ENCODE measurements at regions not wholly inside any gene's neighbourhood (a gene's known extent, or its start where the extent isn't known, plus 50 kb on each side); places are given as distances from the start of the nearest gene placed in this dataset.
A peak's percentile ranks its signal among the peaks of the same experiment; 100 is the strongest.

GRCh38 chr1:201692555-201693394, 136.2 kb upstream of the IPO9 start:
- Histone ChIP-seq H3K9me3 (no peaks in the 10 kb centered on the region), H3K4me1 (peaks cover 8 to 53% of the 10 kb centered on the region in 2 donors), H3K4me3 (replicated peaks in 1 of 3) (no peak overlapping the region), H3K27ac (no peak overlapping the region), H3K27me3 (no peaks in the 10 kb centered on the region), H3K36me3 (no peaks in the 10 kb centered on the region)
- WGBS, 2 donors, result 91 to 92% methylated on average over 3 of the region's 3 CpGs
- DNase-seq, result no peak
- TF ChIP-seq POLR2A (IDR thresholded peaks at IDR 0.05), result no peak
- TF ChIP-seq, protein P1, sequence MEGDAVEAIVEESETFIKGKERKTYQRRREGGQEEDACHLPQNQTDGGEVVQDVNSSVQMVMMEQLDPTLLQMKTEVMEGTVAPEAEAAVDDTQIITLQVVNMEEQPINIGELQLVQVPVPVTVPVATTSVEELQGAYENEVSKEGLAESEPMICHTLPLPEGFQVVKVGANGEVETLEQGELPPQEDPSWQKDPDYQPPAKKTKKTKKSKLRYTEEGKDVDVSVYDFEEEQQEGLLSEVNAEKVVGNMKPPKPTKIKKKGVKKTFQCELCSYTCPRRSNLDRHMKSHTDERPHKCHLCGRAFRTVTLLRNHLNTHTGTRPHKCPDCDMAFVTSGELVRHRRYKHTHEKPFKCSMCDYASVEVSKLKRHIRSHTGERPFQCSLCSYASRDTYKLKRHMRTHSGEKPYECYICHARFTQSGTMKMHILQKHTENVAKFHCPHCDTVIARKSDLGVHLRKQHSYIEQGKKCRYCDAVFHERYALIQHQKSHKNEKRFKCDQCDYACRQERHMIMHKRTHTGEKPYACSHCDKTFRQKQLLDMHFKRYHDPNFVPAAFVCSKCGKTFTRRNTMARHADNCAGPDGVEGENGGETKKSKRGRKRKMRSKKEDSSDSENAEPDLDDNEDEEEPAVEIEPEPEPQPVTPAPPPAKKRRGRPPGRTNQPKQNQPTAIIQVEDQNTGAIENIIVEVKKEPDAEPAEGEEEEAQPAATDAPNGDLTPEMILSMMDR (IDR thresholded peaks at IDR 0.05), result no peak
- intact Hi-C loops (cut with DNase I), result no loop called here

GRCh38 chr1:201693890-201694607, 134.9 kb upstream of the IPO9 start:
- peaks cover 8 to 53% of the 10 kb centered on the region in 2 donors for H3K4me1 ChIP-seq
- WGBS, 2 donors, result 82 to 93% methylated on average over 6 to 8 of the region's 8 CpGs

DNA sequence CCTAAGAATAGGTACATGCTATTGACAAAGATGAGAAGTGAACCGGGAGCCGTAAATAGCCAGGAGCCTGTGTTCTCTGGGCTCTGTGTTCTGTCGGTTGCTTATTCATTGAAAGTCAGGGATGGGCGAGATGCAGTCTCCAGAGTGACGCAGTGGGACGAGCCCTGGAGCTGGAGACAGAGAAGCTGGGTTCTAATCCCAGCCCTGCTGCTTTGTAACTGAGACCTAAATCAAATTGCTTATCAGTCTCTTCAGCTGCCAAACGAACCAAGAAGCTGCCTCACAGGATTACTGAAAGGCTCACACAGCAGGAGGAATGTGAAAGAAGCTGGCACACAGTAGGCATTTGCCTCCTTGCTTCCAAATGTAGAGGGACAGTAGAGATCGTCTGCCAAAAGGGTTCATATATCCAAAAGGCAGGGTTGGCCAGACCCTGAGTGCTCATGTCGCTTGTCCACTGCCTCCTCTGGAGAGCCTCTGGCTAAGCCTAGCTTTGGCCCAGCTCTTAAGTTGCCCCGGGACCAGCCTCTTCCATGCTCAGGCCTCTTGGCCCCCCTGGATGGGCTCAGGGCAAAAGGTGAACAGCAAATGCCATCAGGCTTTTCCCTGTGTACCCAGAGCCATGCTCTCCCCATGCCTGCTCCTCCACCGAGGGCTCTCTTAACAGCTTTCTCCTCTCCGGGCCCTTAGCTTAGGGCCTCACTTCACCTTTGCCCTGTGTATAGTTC, 134.2 kb upstream of the IPO9 start:
- Histone ChIP-seq H3K36me3 (no peaks in the 10 kb centered on the region), H3K4me3 (replicated peaks in 1 of 3) (no peak overlapping the region), H3K27ac (peak overlapping the region; percentile 74 to 82 (median 78)), H3K9me3 (no peaks in the 10 kb centered on the region), H3K4me1 (peaks cover 8 to 53% of the 10 kb centered on the region in 2 donors), H3K27me3 (no peaks in the 10 kb centered on the region)
- TF ChIP-seq POLR2A (IDR thresholded peaks at IDR 0.05), result no peak
- TF ChIP-seq, protein P1 (IDR thresholded peaks at IDR 0.05), result no peak
- no peak for DNase-seq
- intact Hi-C loops (cut with DNase I), result no loop called here
- WGBS, 2 donors, result 86 to 88% methylated on average over 12 of the region's 12 CpGs

More at GRCh38 chr1:201693890-201694607, 134.9 kb upstream of the IPO9 start:
- intact Hi-C loops (cut with DNase I), result no loop called here
- Histone ChIP-seq H3K27me3 (no peaks in the 10 kb centered on the region), H3K4me3 (replicated peaks in 1 of 3) (no peak overlapping the region), H3K9me3 (no peaks in the 10 kb centered on the region), H3K36me3 (no peaks in the 10 kb centered on the region), H3K27ac (peak overlapping the region in 1 of 3 donors; percentile 30)
- TF ChIP-seq POLR2A (IDR thresholded peaks at IDR 0.05), result no peak
- TF ChIP-seq, protein P1 (IDR thresholded peaks at IDR 0.05), result no peak
- DNase-seq, result no peak

- no peak for DNase-seq
- Histone ChIP-seq H3K4me3 (replicated peaks in 1 of 3) (no peak overlapping the region), H3K36me3 (no peaks in the 10 kb centered on the region), H3K27ac (peak overlapping the region; percentile 74 to 82 (median 78)), H3K27me3 (no peaks in the 10 kb centered on the region), H3K4me1 (peaks cover 8 to 53% of the 10 kb centered on the region in 2 donors), H3K9me3 (no peaks in the 10 kb centered on the region)
- 77 to 100% methylated on average over 4 to 6 of the region's 6 CpGs for WGBS, 2 donors
- intact Hi-C loops (cut with DNase I), result no loop called here
- TF ChIP-seq, protein P1 (IDR thresholded peaks at IDR 0.05), result no peak
- no peak for TF ChIP-seq POLR2A (IDR thresholded peaks at IDR 0.05)
Measured at GRCh38 chr1:201695607-201696006, 133.3 kb upstream of the IPO9 start.

Measured in thyroid gland (tissue), 4 donors.